T-cell (primary cell): ENCODE measurements at regions not wholly inside any gene's neighbourhood (a gene's known extent, or its start where the extent isn't known, plus 50 kb on each side); places are given as distances from the start of the nearest gene placed in this dataset.

Source experiments
- ATAC-seq, 4 experiments: fragments of 200-7000 bp in 3 of 4; fragments of 150-1000 bp in 1 of 4; cut with Tn5 transposase; replicated peaks in 1 of 4; 1 replicate in 3 of 4; 2 replicates in 1 of 4; pipeline ENCODE4 v1.10.0; 2021; ENCODE audit warnings: moderate library complexity in 3 of 4, mild to moderate bottlenecking in 2 of 4, moderate number of reproducible peaks in 1 of 4
- CTCF ChIA-PET, 2 donors: fragments of 300-600 bp; sonication (Branson Sonifier 250); formaldehyde crosslinking; loops; one replicate each; lab custom pipeline; 2022; ENCODE audit warnings: antibody characterized with exemption in 2 of 2; lab: Charles Lee
- POLR2A ChIA-PET, 2 donors: fragments of 300-600 bp; sonication (Branson Sonifier 250); formaldehyde crosslinking; loops; one replicate each; lab custom pipeline; 2022; ENCODE audit warnings: antibody characterized with exemption in 2 of 2; lab: Charles Lee
- DNase-seq, 35 experiments: peaks; one replicate each; pipeline versions ENCODE4 v3.0.0 to v3.0.0-alpha.2; 2013 to 2023
- H3K27ac ChIP-seq: one replicate; pipeline ENCODE4 v1.5.1; 2013; ENCODE audit warnings: low read length
- H3K27me3 ChIP-seq, 2 experiments: replicated peaks in 1 of 2; 1 replicate in 1 of 2; 2 replicates in 1 of 2; pipeline versions ENCODE4 v1.6.1 to v1.7.0; 2013; ENCODE audit warnings: low read length in 1 of 2, mixed read lengths in 1 of 2; ENCODE audit not compliant: control insufficient read depth in 2 of 2, insufficient read depth in 2 of 2; ENCODE audit errors: extremely low read depth in 1 of 2
- H3K36me3 ChIP-seq, 2 donors: 1 replicate in 1 of 2; 2 replicates in 1 of 2; pipeline versions ENCODE4 v1.6.1 to v1.7.0; 2013; ENCODE audit warnings: low read length in 1 of 2; ENCODE audit not compliant: control insufficient read depth in 2 of 2, insufficient read depth in 1 of 2; ENCODE audit errors: extremely low read depth in 1 of 2
- H3K4me1 ChIP-seq, 2 experiments: 1 replicate in 1 of 2; 2 replicates in 1 of 2; pipeline versions ENCODE4 v1.6.1 to v1.7.0; 2013; ENCODE audit warnings: low read length in 2 of 2, mixed read lengths in 1 of 2; ENCODE audit not compliant: insufficient read depth in 2 of 2, control insufficient read depth in 1 of 2; ENCODE audit errors: extremely low read depth in 1 of 2
- H3K4me3 ChIP-seq, 2 donors: 1 replicate in 1 of 2; 2 replicates in 1 of 2; pipeline versions ENCODE4 v1.5.1 to v1.7.0; 2013; ENCODE audit warnings: mild to moderate bottlenecking in 2 of 2, low read length in 1 of 2, moderate library complexity in 1 of 2; ENCODE audit not compliant: control insufficient read depth in 1 of 2; ENCODE audit errors: extremely low read depth in 1 of 2
- H3K9me3 ChIP-seq: 2 replicates; pipeline ENCODE4 v1.7.0; 2013
- H3K27ac Mint-ChIP-seq, 2 donors: one replicate each; pipeline ENCODE4 v1.8.0; 2020 to 2021; ENCODE audit warnings: mild to moderate bottlenecking in 2 of 2, mixed read lengths in 2 of 2
- H3K27me3 Mint-ChIP-seq, 2 donors: one replicate each; pipeline ENCODE4 v1.8.0; 2021 to 2022; ENCODE audit warnings: mixed read lengths in 2 of 2
- H3K36me3 Mint-ChIP-seq: one replicate; pipeline ENCODE4 v1.8.0; 2021; ENCODE audit warnings: mixed read lengths
- H3K4me1 Mint-ChIP-seq, 3 donors: one replicate each; pipeline ENCODE4 v1.8.0; 2020 to 2022; ENCODE audit warnings: mixed read lengths in 3 of 3, mild to moderate bottlenecking in 1 of 3
- H3K4me3 Mint-ChIP-seq, 3 donors: one replicate each; pipeline ENCODE4 v1.8.0; 2020 to 2022; ENCODE audit warnings: mild to moderate bottlenecking in 3 of 3, mixed read lengths in 3 of 3, moderate library complexity in 3 of 3
- H3K9me3 Mint-ChIP-seq, 3 donors: one replicate each; pipeline ENCODE4 v1.8.0; 2020 to 2022; ENCODE audit warnings: mixed read lengths in 3 of 3
- WGBS: methylation state at CpG from one replicate; pipeline ENCODE4 v1.1.5; 2013; ENCODE audit warnings: missing lambda C conversion rate; ENCODE audit not compliant: insufficient coverage; 5-methylcytosine and 5-hydroxymethylcytosine counted together

DNA sequence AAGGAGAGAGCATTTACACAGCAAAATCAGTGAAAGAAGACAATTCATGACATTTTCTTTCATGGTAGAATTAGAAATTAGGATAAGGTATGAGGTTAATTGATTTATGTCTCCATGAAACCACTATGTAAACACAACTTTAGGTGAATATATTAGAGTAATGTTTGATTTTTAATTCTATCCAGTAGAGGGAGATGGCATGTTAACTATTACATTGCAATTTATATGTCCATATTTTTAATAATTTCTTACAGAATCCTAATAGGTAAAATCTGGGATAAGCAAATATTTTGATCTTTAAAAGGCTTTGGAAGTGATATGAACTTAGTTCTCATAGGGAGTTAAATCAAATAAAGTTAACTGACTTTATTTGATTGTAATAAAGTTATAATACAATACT, 373.4 kb upstream of the PDE3A start:
- DNase-seq, result no peak
- Mint-ChIP-seq H3K27ac (no peak overlapping the region), H3K4me3 (no peak overlapping the region), H3K36me3 (no peaks in the 10 kb centered on the region), H3K4me1 (no peaks in the 10 kb centered on the region), H3K9me3 (peaks cover 0 to 5% (median 4%) of the 10 kb centered on the region in 3 donors), H3K27me3 (peaks cover 0 to 3% of the 10 kb centered on the region in 2 donors)
- H3K9me3 ChIP-seq, result no peaks in the 10 kb centered on the region
- no peaks in the 10 kb centered on the region for H3K27me3 ChIP-seq
- H3K4me1 ChIP-seq, result no peaks in the 10 kb centered on the region
- ATAC-seq, result no peak
- no peak overlapping the region for H3K27ac ChIP-seq
- H3K4me3 ChIP-seq, result no peak overlapping the region
- H3K36me3 ChIP-seq, result no peaks in the 10 kb centered on the region
- ChIA-PET CTCF (interaction anchor here in 1 of 2 donors (0.5 kb wide), 1 partner anchor 27 kb away, joined by 4 read pairs; no protein-coding TSS in a partner anchor), POLR2A (no interaction called here)

DNA sequence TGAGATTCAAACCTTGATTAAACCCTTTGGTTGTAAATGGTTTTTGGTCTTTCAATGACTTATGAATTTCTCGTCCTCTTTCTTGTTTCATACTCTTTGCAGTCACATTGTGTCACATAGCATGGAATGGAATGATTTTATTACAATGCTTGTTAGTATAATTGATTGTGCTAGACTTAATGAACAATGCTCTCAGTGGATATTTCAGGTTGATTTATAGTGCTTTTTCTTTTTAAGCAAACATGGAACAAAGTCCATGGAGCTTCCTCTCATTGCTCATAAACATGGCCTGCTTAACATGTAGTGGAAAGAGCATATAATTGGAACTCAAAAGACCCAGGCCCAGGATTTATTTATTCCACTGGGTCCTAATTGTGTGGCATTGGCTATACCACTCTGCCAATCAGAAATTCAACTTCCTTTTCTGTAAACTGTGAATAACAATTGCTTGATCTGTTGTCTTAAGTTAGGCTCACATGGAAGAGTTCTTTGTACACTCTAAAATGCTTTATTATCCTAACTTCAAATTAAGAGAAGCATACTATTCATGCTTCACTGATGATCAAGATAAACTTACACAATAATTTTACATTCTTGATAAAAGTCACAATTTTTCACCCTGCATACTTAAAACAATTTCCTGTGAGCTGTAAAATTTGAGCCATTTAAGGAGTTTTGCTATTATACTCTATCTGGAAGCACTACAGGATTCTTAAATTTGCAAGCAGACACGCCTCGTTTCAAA, 370.5 kb upstream of the PDE3A start:
- Mint-ChIP-seq H3K27ac (no peak overlapping the region), H3K27me3 (peaks cover 0 to 3% of the 10 kb centered on the region in 2 donors), H3K36me3 (no peaks in the 10 kb centered on the region), H3K4me1 (no peaks in the 10 kb centered on the region), H3K4me3 (no peak overlapping the region), H3K9me3 (peaks cover 0 to 5% (median 4%) of the 10 kb centered on the region in 3 donors)
- Histone ChIP-seq H3K36me3 (no peaks in the 10 kb centered on the region), H3K4me1 (no peaks in the 10 kb centered on the region), H3K27ac (no peak overlapping the region), H3K4me3 (no peak overlapping the region), H3K27me3 (no peaks in the 10 kb centered on the region), H3K9me3 (no peaks in the 10 kb centered on the region)
- POLR2A ChIA-PET, result no interaction called here
- CTCF ChIA-PET, result no interaction called here
- ATAC-seq (no peak), DNase-seq (no peak)
- no CpG with 5 or more reads among the region's 3 CpGs for WGBS

DNA sequence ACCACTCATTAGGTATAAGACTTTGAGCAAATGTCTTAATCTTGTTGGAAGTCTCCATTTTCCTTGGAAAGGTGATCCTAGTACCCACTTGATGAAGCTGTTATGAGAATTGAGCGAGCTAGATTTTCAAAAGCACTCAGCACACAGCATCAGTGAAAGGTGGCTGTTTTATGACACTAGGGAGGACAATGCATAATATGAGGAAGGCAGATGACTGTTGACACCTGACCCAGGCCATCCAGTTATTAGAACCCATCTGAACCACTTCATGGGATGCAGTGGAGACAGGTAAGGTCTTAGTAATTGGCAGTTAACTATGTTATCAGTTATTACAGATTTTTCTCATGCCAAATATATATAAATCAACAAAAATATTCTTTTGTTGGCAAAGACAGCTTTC, 369.9 kb upstream of the PDE3A start:
- no peak overlapping the region for H3K4me3 Mint-ChIP-seq
- ChIA-PET CTCF (no interaction called here), POLR2A (no interaction called here)
- no peak overlapping the region for H3K27ac Mint-ChIP-seq
- Histone ChIP-seq H3K27me3 (no peaks in the 10 kb centered on the region), H3K27ac (no peak overlapping the region), H3K4me3 (no peak overlapping the region), H3K9me3 (no peaks in the 10 kb centered on the region), H3K4me1 (no peaks in the 10 kb centered on the region), H3K36me3 (no peaks in the 10 kb centered on the region)
- no peaks in the 10 kb centered on the region for H3K4me1 Mint-ChIP-seq
- H3K36me3 Mint-ChIP-seq, result no peaks in the 10 kb centered on the region
- DNase-seq (no peak), ATAC-seq (no peak)
- WGBS, result no CpG with 5 or more reads among the region's 1 CpG
- H3K9me3 Mint-ChIP-seq, result peaks cover 0 to 8% (median 4%) of the 10 kb centered on the region in 3 donors
- peaks cover 0 to 3% of the 10 kb centered on the region in 2 donors for H3K27me3 Mint-ChIP-seq

DNA sequence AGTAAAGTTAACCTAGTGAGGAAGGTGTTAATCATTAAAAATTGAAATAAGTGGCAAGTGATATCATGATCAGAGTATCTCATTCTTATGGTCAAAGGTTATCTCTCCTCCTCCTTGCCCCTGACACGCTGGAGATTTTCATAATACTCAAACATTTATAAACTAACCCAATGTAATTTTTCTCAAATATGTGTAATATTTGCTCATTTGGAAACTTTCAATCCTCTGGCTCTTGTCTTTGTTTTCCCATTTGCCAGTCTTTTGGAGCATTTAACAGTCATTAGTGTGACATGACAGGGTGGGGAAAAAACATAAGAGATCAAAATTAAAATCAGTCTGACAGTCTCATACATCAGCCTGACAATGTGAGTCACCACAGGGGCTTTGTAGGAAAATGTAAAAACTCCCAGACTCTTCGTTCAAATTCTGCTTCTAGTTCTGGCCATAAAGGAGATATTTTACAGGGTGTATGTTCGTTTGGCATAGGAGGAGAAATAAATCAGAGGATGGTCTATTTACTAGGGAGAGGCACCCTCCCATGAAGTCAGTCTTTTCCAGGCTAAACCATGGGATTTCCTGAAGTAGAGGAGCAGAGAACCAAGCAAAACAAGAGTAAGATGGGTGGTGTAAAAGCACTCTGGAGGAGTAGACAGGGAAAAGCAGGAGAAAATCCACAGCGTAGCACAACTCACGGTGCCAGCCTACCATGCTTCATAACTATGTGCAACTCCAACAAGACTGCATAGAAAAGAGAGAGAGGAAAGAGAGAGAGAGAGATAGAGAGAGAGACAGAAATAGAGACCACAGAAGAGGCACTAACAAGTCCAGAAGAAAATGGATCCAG, 369.2 kb upstream of the PDE3A start:
- Mint-ChIP-seq H3K27ac (no peak overlapping the region), H3K27me3 (peaks cover 0 to 3% of the 10 kb centered on the region in 2 donors), H3K9me3 (peaks cover 0 to 5% (median 0%) of the 10 kb centered on the region in 3 donors), H3K4me1 (no peaks in the 10 kb centered on the region), H3K4me3 (no peak overlapping the region), H3K36me3 (no peaks in the 10 kb centered on the region)
- Histone ChIP-seq H3K36me3 (no peaks in the 10 kb centered on the region), H3K9me3 (no peaks in the 10 kb centered on the region), H3K4me1 (no peaks in the 10 kb centered on the region), H3K27me3 (no peaks in the 10 kb centered on the region), H3K27ac (no peak overlapping the region), H3K4me3 (no peak overlapping the region)
- ATAC-seq (no peak), DNase-seq (no peak)
- WGBS, result no CpG with 5 or more reads among the region's 5 CpGs
- POLR2A ChIA-PET, result no interaction called here
- CTCF ChIA-PET, result no interaction called here

DNA sequence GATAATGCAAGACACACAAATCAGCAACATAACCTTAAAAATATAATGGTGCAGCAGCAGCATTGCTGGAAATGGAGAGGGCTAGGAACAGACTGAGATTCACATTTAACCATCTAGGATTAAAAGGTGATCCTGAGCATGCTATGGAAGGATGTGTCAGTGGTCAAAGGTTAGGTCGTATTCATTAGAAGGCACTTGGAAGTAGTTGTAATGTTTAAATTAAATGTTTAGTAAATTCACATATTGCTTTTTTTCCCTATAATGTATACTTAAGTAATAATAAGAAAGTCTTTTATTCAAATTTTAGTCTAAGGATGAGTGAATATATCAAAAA, 368.6 kb upstream of the PDE3A start:
- ATAC-seq, result no peak
- no peak for DNase-seq
- Histone ChIP-seq H3K4me1 (no peaks in the 10 kb centered on the region), H3K9me3 (no peaks in the 10 kb centered on the region), H3K4me3 (no peak overlapping the region), H3K36me3 (no peaks in the 10 kb centered on the region), H3K27ac (no peak overlapping the region), H3K27me3 (no peaks in the 10 kb centered on the region)
- Mint-ChIP-seq H3K27me3 (peaks cover 0 to 3% of the 10 kb centered on the region in 2 donors), H3K36me3 (no peaks in the 10 kb centered on the region), H3K9me3 (peaks cover 0 to 5% (median 0%) of the 10 kb centered on the region in 3 donors), H3K4me1 (no peaks in the 10 kb centered on the region), H3K4me3 (no peak overlapping the region), H3K27ac (no peak overlapping the region)
- WGBS, result no CpG with 5 or more reads among the region's 1 CpG
- CTCF ChIA-PET, result no interaction called here
- POLR2A ChIA-PET, result no interaction called here

DNA sequence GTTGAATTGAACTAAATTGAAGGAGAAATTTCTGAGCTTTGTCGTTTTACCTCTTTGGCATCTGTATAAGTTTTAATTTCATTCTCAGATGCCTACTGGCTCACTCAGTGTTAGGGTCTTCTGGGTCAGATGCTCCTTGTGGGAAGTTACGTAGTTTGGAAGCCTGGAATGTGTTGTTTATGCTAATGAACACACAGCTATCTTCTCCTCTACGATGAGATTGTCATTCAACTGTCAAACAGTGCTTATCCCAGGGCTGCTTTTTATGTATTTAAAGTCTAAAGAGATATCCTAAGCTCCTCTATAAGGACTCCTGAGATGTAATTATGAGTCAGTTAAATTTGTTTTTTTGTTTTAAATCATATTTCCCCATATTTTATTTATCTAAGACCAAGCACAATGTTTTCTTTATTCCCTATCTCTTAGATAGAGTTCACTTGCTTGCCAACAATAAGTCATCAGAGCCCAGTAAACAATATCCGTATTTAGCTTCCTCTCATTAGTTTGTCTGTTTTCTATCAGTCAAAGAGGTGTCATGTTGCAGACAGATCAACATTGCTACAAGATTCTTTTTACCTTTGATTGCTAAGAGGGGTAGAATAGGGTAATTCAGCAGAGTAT, 368.0 kb upstream of the PDE3A start:
- WGBS, result no CpG with 5 or more reads among the region's 4 CpGs
- Histone ChIP-seq H3K27ac (no peak overlapping the region), H3K27me3 (no peaks in the 10 kb centered on the region), H3K4me3 (no peak overlapping the region), H3K4me1 (no peaks in the 10 kb centered on the region), H3K9me3 (no peaks in the 10 kb centered on the region), H3K36me3 (no peaks in the 10 kb centered on the region)
- H3K4me3 Mint-ChIP-seq, result no peak overlapping the region
- ATAC-seq, result no peak
- H3K9me3 Mint-ChIP-seq, result peaks cover 0 to 5% (median 0%) of the 10 kb centered on the region in 3 donors
- CTCF ChIA-PET, result no interaction called here
- POLR2A ChIA-PET, result no interaction called here
- H3K27me3 Mint-ChIP-seq, result peaks cover 0 to 3% of the 10 kb centered on the region in 2 donors
- no peak for DNase-seq
- H3K36me3 Mint-ChIP-seq, result no peaks in the 10 kb centered on the region
- no peaks in the 10 kb centered on the region for H3K4me1 Mint-ChIP-seq
- H3K27ac Mint-ChIP-seq, result no peak overlapping the region
